SK-N-SH treated with all-trans-retinoic acid at 6 μM for 48 hours (cell line): ENCODE measurements at regions not wholly inside any gene's neighbourhood (a gene's known extent, or its start where the extent isn't known, plus 50 kb on each side); places are given as distances from the start of the nearest gene placed in this dataset.
"Not testable (repeated sequence)": the region's sequence is repeated elsewhere in the genome, so short reads cannot be mapped to it uniquely, and the experiment has no call there.

Source experiments
- ATAC-seq: fragments of 200-7000 bp; cut with Tn5 transposase; 3 replicates; pipeline ENCODE4 v1.9.1; 2020; ENCODE audit warnings: mild to moderate bottlenecking, moderate library complexity
- ARNTL ChIP-seq: fragments of 450-650 bp; formaldehyde crosslinking; IDR thresholded peaks from 2 replicates; pipeline ENCODE4 v1.5.0; 2020; ENCODE audit warnings: low read depth, mild to moderate bottlenecking, moderate library complexity, borderline replicate concordance
- BACH2 ChIP-seq: fragments of 250-450 bp; sonication (Bioruptor Pico); IDR thresholded peaks from 2 replicates; pipeline ENCODE4 v1.9.0; 2021; ENCODE audit warnings: mild to moderate bottlenecking, borderline replicate concordance
- CREB5 ChIP-seq: fragments of 250-450 bp; sonication (Bioruptor Pico); IDR thresholded peaks from 2 replicates; pipeline ENCODE4 v1.5.1; 2020; ENCODE audit warnings: low read depth, mild to moderate bottlenecking, moderate library complexity
- CSDC2 ChIP-seq: fragments of 250-450 bp; sonication (Bioruptor Pico); IDR thresholded peaks from 2 replicates; pipeline ENCODE4 v1.5.0; 2020; ENCODE audit warnings: mild to moderate bottlenecking, moderate library complexity
- CSRNP3 ChIP-seq: fragments of 250-450 bp; sonication (Bioruptor Pico); IDR thresholded peaks from 2 replicates; pipeline ENCODE4 v1.5.1; 2021; ENCODE audit warnings: mild to moderate bottlenecking, moderate library complexity
- ESRRG ChIP-seq: fragments of 250-450 bp; sonication (Bioruptor Pico); IDR thresholded peaks from 2 replicates; pipeline ENCODE4 v1.6.1; 2021; ENCODE audit warnings: mild to moderate bottlenecking
- GLIS3 ChIP-seq: fragments of 250-450 bp; sonication (Bioruptor Pico); IDR thresholded peaks from 2 replicates; pipeline ENCODE4 v1.5.0; 2020; ENCODE audit warnings: mild to moderate bottlenecking, moderate library complexity
- ISL1 ChIP-seq: fragments of 250-450 bp; sonication (Bioruptor Pico); IDR thresholded peaks from 2 replicates; pipeline ENCODE4 v2.1.2; 2022; ENCODE audit warnings: mild to moderate bottlenecking, moderate library complexity
- OSR1 ChIP-seq: fragments of 250-450 bp; sonication (Bioruptor Pico); IDR thresholded peaks from 2 replicates; pipeline ENCODE4 v1.8.0; 2022; ENCODE audit warnings: moderate library complexity, mild to moderate bottlenecking, inconsistent platforms
- PATZ1 ChIP-seq: fragments of 250-450 bp; sonication (Bioruptor Pico); IDR thresholded peaks from 2 replicates; pipeline ENCODE4 v1.8.0; 2020; ENCODE audit warnings: mild to moderate bottlenecking, moderate library complexity, borderline replicate concordance
- POU6F1 ChIP-seq: fragments of 250-450 bp; sonication (Bioruptor Pico); IDR thresholded peaks from 2 replicates; pipeline ENCODE4 v1.8.0; 2021; ENCODE audit warnings: low read depth, mild to moderate bottlenecking, moderate library complexity, borderline replicate concordance
- PPARA ChIP-seq: fragments of 250-450 bp; sonication (Bioruptor Pico); IDR thresholded peaks from 2 replicates; pipeline ENCODE4 v1.5.0; 2020; ENCODE audit warnings: mild to moderate bottlenecking, borderline replicate concordance
- RARB ChIP-seq: fragments of 250-450 bp; sonication (Bioruptor Pico); IDR thresholded peaks from 2 replicates; pipeline ENCODE4 v1.8.0; 2021; ENCODE audit warnings: mild to moderate bottlenecking, moderate library complexity
- SNAI2 ChIP-seq: fragments of 250-450 bp; sonication (Bioruptor Pico); IDR thresholded peaks from 2 replicates; pipeline ENCODE4 v1.5.0; 2020; ENCODE audit warnings: mild to moderate bottlenecking, moderate library complexity
- TCF4 ChIP-seq: fragments of 250-450 bp; sonication (Bioruptor Pico); IDR thresholded peaks from 2 replicates; pipeline ENCODE4 v1.8.0; 2021; ENCODE audit warnings: mild to moderate bottlenecking, moderate library complexity, borderline replicate concordance
- TOX ChIP-seq: fragments of 250-450 bp; sonication (Bioruptor Pico); IDR thresholded peaks from 2 replicates; pipeline ENCODE4 v1.8.0; 2021; ENCODE audit warnings: mild to moderate bottlenecking, moderate library complexity, borderline replicate concordance
- TSHZ2 ChIP-seq: fragments of 250-450 bp; sonication (Bioruptor Pico); IDR thresholded peaks from 2 replicates; pipeline ENCODE4 v1.5.0; 2020; ENCODE audit warnings: mild to moderate bottlenecking, moderate library complexity
- ZC3H10 ChIP-seq: fragments of 250-450 bp; sonication (Bioruptor Pico); IDR thresholded peaks from 2 replicates; pipeline ENCODE4 v1.5.1; 2021; ENCODE audit warnings: mild to moderate bottlenecking, moderate library complexity
- ZFP3 ChIP-seq: fragments of 250-450 bp; sonication (Bioruptor Pico); IDR thresholded peaks from 2 replicates; pipeline ENCODE4 v1.5.0; 2020; ENCODE audit warnings: mild to moderate bottlenecking, moderate library complexity
- ZFP30 ChIP-seq: fragments of 450-650 bp; formaldehyde crosslinking; IDR thresholded peaks from 2 replicates; pipeline ENCODE4 v1.5.0; 2022; ENCODE audit warnings: mild to moderate bottlenecking, moderate library complexity
- ZNF565 ChIP-seq: fragments of 450-650 bp; formaldehyde crosslinking; conservative IDR thresholded peaks from 2 replicates; pipeline ENCODE4 v1.5.0; 2020; ENCODE audit warnings: low read depth, mild to moderate bottlenecking, moderate library complexity
- ZNF70 ChIP-seq: fragments of 450-650 bp; formaldehyde crosslinking; IDR thresholded peaks from 2 replicates; pipeline ENCODE4 v1.5.0; 2020; ENCODE audit warnings: mild to moderate bottlenecking, moderate library complexity
- ZNF8 ChIP-seq: fragments of 450-650 bp; formaldehyde crosslinking; IDR thresholded peaks from 2 replicates; pipeline ENCODE4 v1.5.0; 2020; ENCODE audit warnings: mild to moderate bottlenecking, moderate library complexity

GRCh38 chr21:23811805-23812204, 1795.5 kb downstream of the MRPL39 start:
- no peak for TF ChIP-seq CSDC2 (CRISPR knock-in tag)
- TF ChIP-seq ZC3H10, result no peak
- no peak for TF ChIP-seq RARB (CRISPR knock-in tag)
- TF ChIP-seq ZNF565, result no peak
- no peak for TF ChIP-seq CREB5 (CRISPR knock-in tag)
- TF ChIP-seq ESRRG (CRISPR knock-in tag), result no peak
- TF ChIP-seq ARNTL (CRISPR knock-in tag), result no peak
- TF ChIP-seq ZFP3 (CRISPR knock-in tag), result no peak
- TF ChIP-seq ZFP30 (CRISPR knock-in tag), result no peak
- no peak for TF ChIP-seq ZNF70
- ATAC-seq, result no peak

GRCh38 chr21:23809573-23809972, 1797.7 kb downstream of the MRPL39 start:
- no peak for TF ChIP-seq OSR1 (CRISPR knock-in tag)
- no peak for TF ChIP-seq PPARA (CRISPR knock-in tag)
- no peak for TF ChIP-seq TSHZ2 (CRISPR knock-in tag)
- TF ChIP-seq CSRNP3 (CRISPR knock-in tag), result no peak
- no peak for TF ChIP-seq ISL1
- no peak for TF ChIP-seq GLIS3
- TF ChIP-seq ZC3H10, result no peak
- no peak for TF ChIP-seq RARB (CRISPR knock-in tag)
- TF ChIP-seq ESRRG (CRISPR knock-in tag), result no peak
- no peak for TF ChIP-seq ZFP30 (CRISPR knock-in tag)
- no peak for TF ChIP-seq POU6F1
- no peak for TF ChIP-seq PATZ1
- TF ChIP-seq TCF4 (CRISPR knock-in tag), result no peak
- TF ChIP-seq ARNTL (CRISPR knock-in tag), result no peak
- no peak for TF ChIP-seq ZFP3 (CRISPR knock-in tag)
- no peak for TF ChIP-seq CSDC2 (CRISPR knock-in tag)
- no peak for TF ChIP-seq ZNF70
- TF ChIP-seq TOX (CRISPR knock-in tag), result no peak
- no peak for TF ChIP-seq ZNF8 (CRISPR knock-in tag)
- ATAC-seq, result no peak

- ATAC-seq, result not testable (repeated sequence)
These were observed 1800.2 kb downstream of the MRPL39 start for GRCh38 chr21:23806966-23807548.

- ATAC-seq, result no peak
- TF ChIP-seq ZNF70 (no peak), ZNF565 (no peak), CREB5 (CRISPR knock-in tag) (no peak), GLIS3 (no peak), TCF4 (CRISPR knock-in tag) (no peak), OSR1 (CRISPR knock-in tag) (no peak), SNAI2 (CRISPR knock-in tag) (no peak), ISL1 (no peak), PATZ1 (no peak), BACH2 (CRISPR knock-in tag) (no peak), ARNTL (CRISPR knock-in tag) (no peak), RARB (CRISPR knock-in tag) (no peak), ZNF8 (CRISPR knock-in tag) (no peak)
- TF ChIP-seq, all 23 proteins: peak for 0
These were observed 1802.4 kb downstream of the MRPL39 start for GRCh38 chr21:23804866-23805265.
